ENCODE measurements at regions not wholly inside any gene's neighbourhood (a gene's known extent, or its start where the extent isn't known, plus 50 kb on each side); places are given as distances from the start of the nearest gene placed in this dataset.
"Not testable (repeated sequence)": the region's sequence is repeated elsewhere in the genome, so short reads cannot be mapped to it uniquely, and the experiment has no call there.

GRCh38 chr1:172717722-172718465, 59.0 kb downstream of the FASLG start:
- H3K27me3 ChIP-seq (ENCODE audit: control insufficient read depth, insufficient read depth, low read length): no peaks in the 10 kb centered on the region
- DNase-seq: no peak
- H3K4me3 ChIP-seq (ENCODE audit: insufficient read depth, low read depth, low read length): no peak overlapping the region
- no peaks in the 10 kb centered on the region for H3K36me3 ChIP-seq (replicated peaks; ENCODE audit: control insufficient read depth, insufficient read depth, low read length)

- H3K27me3 ChIP-seq (ENCODE audit: control insufficient read depth, insufficient read depth, low read length): no peaks in the 10 kb centered on the region
- H3K36me3 ChIP-seq (replicated peaks; ENCODE audit: control insufficient read depth, insufficient read depth, low read length): no peaks in the 10 kb centered on the region
- no peak for DNase-seq
- no peak overlapping the region for H3K4me3 ChIP-seq (ENCODE audit: insufficient read depth, low read depth, low read length)
Measured at GRCh38 chr1:172719066-172719627, 60.2 kb downstream of the FASLG start.

DNA sequence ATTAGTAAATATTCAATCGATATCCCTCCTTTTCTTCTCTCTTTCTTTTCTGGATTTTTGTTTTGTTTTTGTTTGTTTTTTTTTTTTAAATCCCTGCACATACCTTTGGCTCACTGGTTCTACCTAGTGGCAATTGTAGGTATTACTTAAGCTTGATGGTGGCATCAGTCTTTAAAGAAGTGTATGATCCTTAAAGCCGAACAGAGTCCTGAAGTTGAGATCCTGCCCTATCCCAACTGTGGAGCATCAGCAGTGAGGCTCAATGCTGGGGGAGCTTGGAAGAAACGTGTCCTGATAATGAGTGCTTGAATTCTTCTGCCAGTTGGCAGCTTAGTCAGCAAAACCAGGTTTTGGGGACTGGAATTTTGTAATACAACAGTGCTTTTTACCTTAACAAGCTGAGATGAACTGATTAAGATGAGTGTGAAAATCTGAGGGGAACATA, 60.8 kb downstream of the FASLG start:
- peak; percentile 59 for DNase-seq
- H3K27me3 ChIP-seq (ENCODE audit: control insufficient read depth, insufficient read depth, low read length): no peaks in the 10 kb centered on the region
- H3K36me3 ChIP-seq (replicated peaks; ENCODE audit: control insufficient read depth, insufficient read depth, low read length): no peaks in the 10 kb centered on the region
- H3K4me3 ChIP-seq (ENCODE audit: insufficient read depth, low read depth, low read length): no peak overlapping the region

DNA sequence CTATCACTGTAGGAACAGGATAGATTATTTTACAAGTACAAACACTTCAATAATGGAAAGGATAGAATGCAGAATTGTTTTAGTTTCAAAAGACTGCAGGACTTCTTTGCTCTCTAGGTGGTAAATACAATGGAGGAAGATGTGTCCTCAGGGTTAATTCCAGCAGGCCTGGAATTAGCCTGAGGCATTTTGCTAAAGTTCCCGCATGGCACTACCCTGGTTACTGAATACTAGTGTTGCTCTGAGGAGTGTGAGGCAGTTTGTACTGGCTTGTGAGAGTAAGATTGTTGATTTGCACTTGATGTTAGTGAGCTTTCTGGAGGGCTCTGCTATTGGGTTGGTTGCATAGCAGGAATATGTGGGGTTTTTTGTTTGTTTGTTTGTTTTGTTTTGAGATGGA, 61.4 kb downstream of the FASLG start:
- Histone ChIP-seq H3K27me3 (ENCODE audit: control insufficient read depth, insufficient read depth, low read length) (no peaks in the 10 kb centered on the region), H3K36me3 (replicated peaks; ENCODE audit: control insufficient read depth, insufficient read depth, low read length) (no peaks in the 10 kb centered on the region), H3K4me3 (ENCODE audit: insufficient read depth, low read depth, low read length) (no peak overlapping the region)
- no peak for DNase-seq

GRCh38 chr1:172723251-172723650, 64.3 kb downstream of the FASLG start:
- no peaks in the 10 kb centered on the region for H3K36me3 ChIP-seq (replicated peaks; ENCODE audit: control insufficient read depth, insufficient read depth, low read length)
- no peaks in the 10 kb centered on the region for H3K27me3 ChIP-seq (ENCODE audit: control insufficient read depth, insufficient read depth, low read length)
- no peak for DNase-seq
- no peak overlapping the region for H3K4me3 ChIP-seq (ENCODE audit: insufficient read depth, low read depth, low read length)

- no peaks in the 10 kb centered on the region for H3K36me3 ChIP-seq (replicated peaks; ENCODE audit: control insufficient read depth, insufficient read depth, low read length)
- no peak overlapping the region for H3K4me3 ChIP-seq (ENCODE audit: insufficient read depth, low read depth, low read length)
- no peak for DNase-seq
- H3K27me3 ChIP-seq (ENCODE audit: control insufficient read depth, insufficient read depth, low read length): no peaks in the 10 kb centered on the region
Measured at GRCh38 chr1:172724232-172724631, 65.3 kb downstream of the FASLG start.

- H3K27me3 ChIP-seq (ENCODE audit: control insufficient read depth, insufficient read depth, low read length): no peaks in the 10 kb centered on the region
- DNase-seq: no peak
- no peaks in the 10 kb centered on the region for H3K36me3 ChIP-seq (replicated peaks; ENCODE audit: control insufficient read depth, insufficient read depth, low read length)
- H3K4me3 ChIP-seq (ENCODE audit: insufficient read depth, low read depth, low read length): no peak overlapping the region
Measured at GRCh38 chr1:172724765-172725613, 66.1 kb downstream of the FASLG start.

DNA sequence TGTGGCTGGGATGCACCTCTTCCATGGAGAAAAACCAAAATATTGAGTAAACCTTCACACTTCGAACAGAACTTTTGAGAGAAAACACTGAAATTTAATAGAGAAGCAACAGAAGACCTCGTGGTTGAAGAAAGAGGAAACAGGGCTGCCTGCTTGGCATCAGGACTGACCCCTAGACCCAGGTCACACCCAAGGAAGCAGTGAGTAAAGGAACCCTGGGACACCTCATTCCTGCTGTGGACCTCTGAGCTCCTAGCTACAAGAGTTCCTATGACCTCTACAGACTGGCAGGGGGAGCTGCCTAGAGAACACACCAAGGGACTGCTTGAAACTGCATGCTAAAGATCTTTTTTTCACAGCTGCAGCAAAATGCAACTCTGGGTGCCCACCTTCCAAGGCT, 67.8 kb downstream of the FASLG start:
- H3K4me3 ChIP-seq (ENCODE audit: insufficient read depth, low read depth, low read length): no peak overlapping the region
- H3K27me3 ChIP-seq (ENCODE audit: control insufficient read depth, insufficient read depth, low read length): no peaks in the 10 kb centered on the region
- H3K36me3 ChIP-seq (replicated peaks; ENCODE audit: control insufficient read depth, insufficient read depth, low read length): no peaks in the 10 kb centered on the region
- no peak for DNase-seq

DNA sequence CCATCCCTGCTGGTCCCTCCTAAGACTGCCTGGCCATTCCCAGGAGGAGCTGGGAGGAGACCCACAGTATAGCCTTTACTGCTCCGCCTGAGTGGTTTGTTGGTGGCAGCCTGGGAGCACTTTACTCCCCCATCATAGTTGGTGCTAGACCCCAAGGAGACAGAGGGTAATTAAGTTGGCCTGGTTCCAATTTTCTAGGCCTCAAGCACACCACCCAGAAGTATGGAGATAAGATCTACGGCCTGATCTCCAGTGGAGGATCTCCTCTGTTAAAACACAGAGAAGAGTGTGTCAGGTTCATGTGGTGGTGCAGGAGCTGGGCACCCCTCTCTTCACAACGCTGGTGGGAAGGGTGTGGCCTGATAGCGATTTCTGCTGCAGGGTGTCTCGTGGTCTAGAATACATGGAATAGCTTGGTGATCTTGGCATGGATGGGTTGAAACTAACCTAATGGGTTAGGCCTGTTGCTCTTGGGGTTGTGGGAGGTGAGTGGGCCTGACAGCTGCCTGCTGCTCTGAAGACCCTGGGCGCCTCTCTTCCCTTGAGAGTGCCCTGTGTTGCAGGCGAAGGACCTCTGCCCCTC, 68.5 kb downstream of the FASLG start:
- H3K4me3 ChIP-seq (ENCODE audit: insufficient read depth, low read depth, low read length): no peak overlapping the region
- DNase-seq: no peak
- H3K36me3 ChIP-seq (replicated peaks; ENCODE audit: control insufficient read depth, insufficient read depth, low read length): no peaks in the 10 kb centered on the region
- no peaks in the 10 kb centered on the region for H3K27me3 ChIP-seq (ENCODE audit: control insufficient read depth, insufficient read depth, low read length)

DNA sequence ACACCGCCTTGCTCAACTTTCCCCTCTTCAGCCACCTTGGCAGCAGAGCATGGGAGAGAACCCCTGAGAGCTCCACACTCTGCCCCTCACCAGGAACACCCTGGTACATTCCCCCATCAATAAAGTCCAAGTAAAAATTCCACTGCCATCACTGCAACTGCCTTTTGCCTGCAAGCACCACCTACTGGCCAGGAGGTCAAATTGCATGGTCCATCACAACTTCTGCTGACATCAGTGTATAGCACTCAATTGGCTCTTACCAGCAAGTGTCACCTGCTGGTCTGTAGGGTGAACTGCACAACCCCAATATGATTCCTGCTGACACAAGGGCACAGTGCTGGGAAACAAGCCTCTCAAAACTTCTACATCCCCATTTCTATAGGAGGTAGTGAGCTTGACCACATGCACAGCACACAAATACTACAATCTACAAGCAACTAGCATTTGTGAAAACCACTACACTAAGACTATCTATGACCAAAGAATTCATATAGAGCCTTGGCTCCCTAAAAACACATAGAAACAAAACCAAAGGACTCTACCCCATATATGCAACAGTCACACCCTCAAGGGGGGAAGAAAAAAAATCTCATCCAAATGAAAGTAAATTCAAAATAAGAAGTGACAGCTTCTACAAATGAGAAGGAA, 69.2 kb downstream of the FASLG start:
- DNase-seq: peak; percentile 42
- Histone ChIP-seq H3K36me3 (replicated peaks; ENCODE audit: control insufficient read depth, insufficient read depth, low read length) (no peaks in the 10 kb centered on the region), H3K27me3 (ENCODE audit: control insufficient read depth, insufficient read depth, low read length) (no peaks in the 10 kb centered on the region), H3K4me3 (ENCODE audit: insufficient read depth, low read depth, low read length) (no peak overlapping the region)

DNA sequence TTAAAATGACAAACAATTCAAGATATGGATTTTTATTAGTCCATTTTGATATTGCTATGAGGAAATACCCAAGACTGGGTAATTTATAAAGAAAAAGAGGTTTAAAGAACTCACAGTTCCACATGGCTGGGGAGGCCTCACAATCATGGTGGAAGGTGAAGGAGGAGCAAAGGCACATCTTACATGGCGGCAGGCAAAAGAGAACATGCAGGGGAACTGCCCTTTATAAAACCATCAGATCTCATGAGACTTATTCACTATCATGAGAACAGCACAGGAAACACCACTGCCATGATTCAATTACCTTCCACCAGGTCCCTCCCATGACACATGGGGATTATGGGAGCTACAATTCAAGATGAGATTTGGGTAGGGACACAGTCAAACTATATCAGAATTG, 69.8 kb downstream of the FASLG start:
- not testable (repeated sequence) for H3K36me3 ChIP-seq (replicated peaks; ENCODE audit: control insufficient read depth, insufficient read depth, low read length); DNase-seq; H3K4me3 ChIP-seq (ENCODE audit: insufficient read depth, low read depth, low read length); H3K27me3 ChIP-seq (ENCODE audit: control insufficient read depth, insufficient read depth, low read length)

GRCh38 chr1:172732427-172732826, 73.5 kb downstream of the FASLG start:
- DNase-seq: no peak
- Histone ChIP-seq H3K27me3 (ENCODE audit: control insufficient read depth, insufficient read depth, low read length) (no peaks in the 10 kb centered on the region), H3K36me3 (replicated peaks; ENCODE audit: control insufficient read depth, insufficient read depth, low read length) (no peaks in the 10 kb centered on the region), H3K4me3 (ENCODE audit: insufficient read depth, low read depth, low read length) (no peak overlapping the region)

DNA sequence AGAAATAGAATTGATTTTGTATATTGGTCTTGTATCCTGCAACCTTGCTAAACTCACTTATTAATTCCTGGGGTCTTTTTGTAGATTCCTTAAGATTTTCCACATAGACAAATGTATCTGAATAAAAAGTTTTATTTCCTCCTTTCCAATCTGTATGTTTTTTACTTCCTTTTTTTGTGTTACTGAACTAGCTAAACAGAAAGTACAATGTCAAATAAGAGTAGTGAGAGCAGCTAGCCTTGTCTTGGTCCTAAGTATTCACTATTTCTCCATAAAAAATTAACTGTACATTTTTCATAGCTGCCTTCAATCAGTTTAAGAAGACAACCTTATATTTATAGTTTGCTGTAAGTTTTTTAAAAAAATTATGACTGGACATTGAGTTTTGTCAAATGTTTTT, 74.9 kb downstream of the FASLG start:
- DNase-seq: no peak
- Histone ChIP-seq H3K36me3 (replicated peaks; ENCODE audit: control insufficient read depth, insufficient read depth, low read length) (no peaks in the 10 kb centered on the region), H3K27me3 (ENCODE audit: control insufficient read depth, insufficient read depth, low read length) (no peaks in the 10 kb centered on the region), H3K4me3 (ENCODE audit: insufficient read depth, low read depth, low read length) (no peak overlapping the region)

DNA sequence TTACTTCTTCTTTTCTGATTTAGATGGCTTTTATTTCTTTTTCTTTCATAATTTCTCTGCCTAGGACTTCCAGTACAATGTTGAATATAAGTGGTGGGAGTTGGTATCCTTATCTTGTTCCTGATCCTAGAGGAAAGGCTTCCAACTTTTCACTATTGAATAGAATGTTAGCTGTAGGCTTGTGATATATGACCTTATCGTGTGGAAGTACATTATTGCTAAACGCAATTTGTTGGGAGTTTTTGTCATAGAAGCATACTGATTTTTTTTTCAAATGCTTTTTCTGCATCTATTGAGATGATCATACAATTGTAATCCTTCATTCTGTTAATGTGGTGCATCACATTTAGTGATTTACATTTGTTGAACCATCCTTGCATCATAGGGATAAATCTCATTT, 79.5 kb downstream of the FASLG start:
- DNase-seq: no peak
- Histone ChIP-seq H3K36me3 (replicated peaks; ENCODE audit: control insufficient read depth, insufficient read depth, low read length) (no peaks in the 10 kb centered on the region), H3K4me3 (ENCODE audit: insufficient read depth, low read depth, low read length) (no peak overlapping the region), H3K27me3 (ENCODE audit: control insufficient read depth, insufficient read depth, low read length) (no peaks in the 10 kb centered on the region)
